HK-2 (cell line): ENCODE measurements at regions not wholly inside any gene's neighbourhood (a gene's known extent, or its start where the extent isn't known, plus 50 kb on each side); places are given as distances from the start of the nearest gene placed in this dataset.
A peak's percentile ranks its signal among the peaks of the same experiment; 100 is the strongest.

ENCODE experiments used
- DNase-seq: peaks from one replicate; pipeline ENCODE4 v3.0.0-alpha.2; 2018; ENCODE audit not compliant: unreplicated experiment

DNA sequence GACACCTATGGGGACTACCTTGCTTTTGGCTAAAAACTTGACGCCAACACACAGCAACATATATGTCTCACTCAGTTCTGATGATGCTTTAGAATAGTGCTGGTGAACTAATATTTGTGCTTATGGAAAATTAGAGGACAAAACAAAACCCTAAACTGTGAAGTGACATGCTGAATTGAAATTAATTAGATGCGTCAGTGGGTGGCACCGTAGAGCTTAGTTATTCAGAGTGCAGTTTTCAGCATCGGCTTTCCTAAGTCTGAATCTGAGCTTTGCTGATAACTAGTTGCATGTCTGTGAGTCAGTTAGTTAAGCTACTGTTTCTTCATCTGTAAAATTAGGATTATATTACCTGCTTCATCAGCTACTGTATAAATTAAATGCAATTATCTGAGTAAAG, 245.0 kb upstream of the SORCS1 start:
- DNase-seq = peak; percentile 9

GRCh38 chr10:107398115-107398514, 233.6 kb upstream of the SORCS1 start:
- DNase-seq = no peak

DNA sequence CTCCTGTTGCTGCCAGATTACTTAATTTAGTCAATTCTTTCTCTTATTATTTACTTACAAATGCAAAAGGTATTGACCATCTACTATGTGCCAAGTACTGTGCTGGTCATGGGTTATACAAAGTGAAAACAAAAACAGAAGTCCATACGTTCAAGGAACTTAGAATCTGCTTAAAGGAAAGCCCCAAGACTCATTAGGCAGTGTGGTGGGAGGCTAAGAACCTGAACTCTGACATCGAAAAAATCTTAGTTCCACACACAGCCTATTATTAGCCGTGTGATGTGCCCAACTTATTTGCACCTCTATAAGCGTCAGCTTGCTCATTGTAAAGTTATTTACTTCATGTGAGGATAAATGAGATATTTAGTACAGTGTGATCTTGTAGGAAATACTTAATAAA, 227.4 kb upstream of the SORCS1 start:
- DNase-seq = no peak

GRCh38 chr10:107390563-107390962, 226.1 kb upstream of the SORCS1 start:
- no peak for DNase-seq

GRCh38 chr10:107383357-107383756, 218.9 kb upstream of the SORCS1 start:
- no peak for DNase-seq

DNA sequence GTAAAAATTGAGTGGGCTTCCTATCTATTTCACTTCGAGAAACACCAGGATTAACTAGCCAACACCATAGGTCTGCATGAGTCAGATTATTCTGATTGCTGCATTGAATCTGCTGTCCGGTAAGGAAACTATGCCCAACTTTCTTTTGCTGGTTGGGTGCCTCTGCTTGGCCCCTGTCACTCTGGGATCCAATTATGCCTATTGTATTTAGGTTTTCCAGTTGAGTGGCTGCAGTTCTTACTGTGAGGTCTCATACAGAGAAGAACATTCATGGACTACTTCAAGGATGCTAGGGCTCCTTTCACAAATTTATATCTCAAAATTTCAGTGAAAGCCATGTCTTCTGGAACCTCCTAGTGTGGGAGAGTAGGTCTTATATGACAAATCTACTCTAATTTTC, 215.1 kb upstream of the SORCS1 start:
- DNase-seq = no peak

GRCh38 chr10:107371801-107372200, 207.3 kb upstream of the SORCS1 start:
- no peak for DNase-seq

DNA sequence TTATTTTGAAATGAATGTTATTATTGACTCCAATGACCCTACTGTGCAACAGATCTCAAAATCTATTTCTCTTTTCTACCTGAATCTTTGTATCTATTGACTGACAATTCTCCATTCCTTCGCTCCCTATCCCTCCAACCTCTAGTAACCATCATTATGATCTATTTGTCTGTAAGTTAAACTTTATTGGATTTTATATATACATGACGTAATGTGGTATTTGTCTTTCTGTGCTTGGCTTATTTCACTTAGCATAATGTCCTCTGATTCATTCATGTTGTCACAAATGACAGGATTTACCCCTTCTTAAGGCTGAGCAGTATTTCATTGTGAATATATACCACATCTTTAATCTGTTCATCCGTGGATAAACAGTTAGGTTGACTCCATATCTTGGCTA, 200.4 kb upstream of the SORCS1 start:
- DNase-seq = no peak

- no peak for DNase-seq
Observed at GRCh38 chr10:107362306-107362705, 197.8 kb upstream of the SORCS1 start.

DNA sequence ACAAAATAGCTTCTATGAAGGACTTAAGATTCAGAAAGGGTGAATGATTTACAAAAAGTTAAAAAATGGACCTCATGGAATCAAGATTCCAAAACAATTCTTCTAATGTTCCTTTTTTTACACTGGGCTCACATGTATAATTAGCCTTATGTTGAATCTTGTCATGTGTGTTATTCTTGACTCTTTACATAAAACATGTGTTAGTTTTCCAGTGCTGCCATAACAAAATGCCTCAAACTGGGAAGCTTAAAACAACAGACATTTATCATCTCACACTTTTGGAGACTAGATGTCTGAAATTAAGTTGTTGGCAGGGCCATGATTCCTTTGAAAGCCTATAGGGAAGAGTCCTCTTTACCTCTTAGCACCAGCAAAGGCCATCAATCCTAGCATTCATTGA, 192.5 kb upstream of the SORCS1 start:
- DNase-seq = no peak

DNA sequence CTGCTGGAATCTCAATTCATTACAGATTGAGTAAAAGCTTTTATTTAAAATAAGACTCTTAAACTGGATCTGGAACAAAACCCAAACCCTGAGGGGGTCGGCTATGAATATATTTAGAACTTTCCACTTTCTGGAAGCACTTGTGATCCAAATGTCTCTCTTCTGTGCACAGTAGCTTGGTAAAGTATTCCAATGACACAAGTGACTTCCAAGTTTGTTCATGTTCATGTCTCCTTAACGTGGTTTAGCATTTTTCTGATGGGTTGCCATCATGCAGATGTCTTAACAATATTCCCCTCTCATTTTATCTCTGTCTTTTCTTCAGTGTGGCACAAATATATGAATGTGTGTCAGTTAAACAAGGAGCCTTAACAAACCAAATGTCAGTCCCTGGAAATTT, 191.9 kb upstream of the SORCS1 start:
- DNase-seq = no peak

- DNase-seq = no peak
Observed at GRCh38 chr10:107342711-107343110, 178.2 kb upstream of the SORCS1 start.

GRCh38 chr10:107341281-107341680, 176.8 kb upstream of the SORCS1 start:
- DNase-seq = no peak

GRCh38 chr10:107340326-107340725, 175.8 kb upstream of the SORCS1 start:
- DNase-seq = no peak

DNA sequence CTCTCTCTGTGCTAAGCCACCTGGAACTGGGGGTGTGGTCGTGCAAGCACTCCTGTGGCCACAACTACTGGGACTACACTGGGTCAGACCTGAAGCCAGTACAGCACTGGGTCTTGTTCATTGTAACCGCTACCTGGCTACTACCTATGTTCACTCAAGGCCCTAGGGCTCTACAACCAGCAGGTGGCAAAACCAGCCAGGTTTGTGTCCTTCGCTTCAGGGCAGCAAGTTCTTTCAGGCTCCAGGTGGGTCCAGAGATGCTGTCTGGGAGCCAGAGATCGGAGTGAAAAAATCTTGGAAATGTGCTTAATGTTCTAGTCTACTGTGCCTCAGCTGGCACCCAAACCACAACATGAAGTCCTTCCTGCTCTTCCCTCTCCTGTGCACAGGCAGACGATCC, 171.6 kb upstream of the SORCS1 start:
- DNase-seq = no peak

- no peak for DNase-seq
Observed at GRCh38 chr10:107317592-107317991, 153.1 kb upstream of the SORCS1 start.

DNA sequence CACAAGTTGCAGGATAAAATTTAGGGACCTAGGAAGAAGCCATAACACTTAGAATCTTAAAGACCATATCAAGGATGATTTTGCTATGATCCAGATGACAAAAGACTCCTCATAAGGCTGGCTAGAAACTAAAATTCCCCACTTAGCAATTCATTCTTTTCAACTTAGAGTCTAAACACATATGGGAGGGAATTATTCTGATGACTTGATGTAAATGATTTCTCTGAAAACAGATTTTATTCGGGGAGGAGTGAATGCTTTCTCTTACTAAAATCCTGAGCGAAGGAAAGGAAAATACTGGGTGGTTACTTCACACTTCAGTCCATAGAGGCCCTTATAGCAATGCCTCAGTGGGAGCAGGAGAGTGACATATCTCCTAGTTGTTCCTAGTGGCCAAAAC, 138.7 kb upstream of the SORCS1 start:
- no peak for DNase-seq

GRCh38 chr10:107299606-107300005, 135.1 kb upstream of the SORCS1 start:
- no peak for DNase-seq

GRCh38 chr10:107284187-107284586, 119.7 kb upstream of the SORCS1 start:
- no peak for DNase-seq

GRCh38 chr10:107280293-107280692, 115.8 kb upstream of the SORCS1 start:
- no peak for DNase-seq

GRCh38 chr10:107277591-107277990, 113.1 kb upstream of the SORCS1 start:
- no peak for DNase-seq

DNA sequence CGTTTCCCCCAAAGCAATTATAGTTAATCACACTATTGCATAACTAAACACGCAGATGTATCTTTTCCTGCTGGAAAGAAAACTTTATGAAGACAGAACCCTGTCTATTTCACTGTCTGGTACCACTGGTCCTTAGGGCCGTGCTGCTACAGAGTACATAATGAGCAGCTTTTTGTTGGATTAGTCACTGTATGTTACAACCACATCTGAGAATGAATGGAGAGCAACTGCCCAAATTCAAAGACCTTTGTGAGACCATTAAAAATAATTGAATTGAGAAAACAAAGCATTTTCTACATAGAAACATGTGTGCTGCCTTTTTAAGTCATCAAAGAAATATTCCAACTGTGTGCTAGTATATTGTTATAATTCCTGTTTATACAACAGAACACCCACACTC, 111.3 kb upstream of the SORCS1 start:
- no peak for DNase-seq

GRCh38 chr10:107269626-107270025, 105.1 kb upstream of the SORCS1 start:
- DNase-seq = no peak

DNA sequence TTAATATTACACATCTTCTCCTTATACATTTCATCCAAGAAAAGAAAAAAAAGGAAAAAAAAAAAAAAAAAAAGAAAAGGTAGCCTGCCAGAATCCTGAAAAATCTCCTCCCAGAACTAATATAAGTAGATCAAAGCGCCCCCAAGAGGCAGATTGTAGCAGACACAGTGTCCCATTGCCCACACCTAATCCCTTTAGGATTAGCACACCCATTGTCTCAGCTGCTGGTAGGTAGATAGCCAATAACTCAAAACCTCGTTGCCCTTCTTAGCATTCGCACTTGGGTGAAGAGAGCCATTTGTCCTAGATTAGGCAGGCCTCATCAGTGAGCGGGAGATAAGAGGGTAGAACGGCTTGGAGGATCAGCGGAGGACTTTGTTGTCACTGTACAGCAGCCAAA, 100.2 kb upstream of the SORCS1 start:
- no peak for DNase-seq

GRCh38 chr10:107244122-107244521, 79.6 kb upstream of the SORCS1 start:
- no peak for DNase-seq
